ENCODE measurements at regions not wholly inside any gene's neighbourhood (a gene's known extent, or its start where the extent isn't known, plus 50 kb on each side); places are given as distances from the start of the nearest gene placed in this dataset.

DNA sequence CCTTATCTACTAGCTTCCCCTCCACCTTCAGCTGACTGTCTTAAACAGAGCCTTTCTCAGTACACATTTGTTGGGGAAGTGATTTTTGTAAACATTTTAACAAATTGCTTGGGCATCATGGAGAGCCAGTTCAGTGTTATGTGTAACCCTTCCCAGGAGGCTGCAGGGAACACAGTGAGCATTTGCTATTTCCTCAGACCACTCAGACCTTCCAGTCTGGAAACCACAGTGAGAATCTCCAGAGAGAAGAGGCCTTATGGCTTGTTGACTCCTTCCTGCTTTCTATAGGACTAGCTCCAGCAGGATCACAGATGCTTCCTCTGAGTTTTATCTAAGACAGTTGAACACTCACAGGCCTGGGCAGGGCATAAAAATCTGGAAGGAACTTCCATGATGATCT lies 409.8 kb upstream of the NPVF start:
- no peaks in the 10 kb centered on the region for H3K27me3 ChIP-seq
- TF ChIP-seq EP300 (IDR thresholded peaks at IDR 0.05) (no peak), POLR2A (IDR thresholded peaks at IDR 0.05) (no peak)
- TF ChIP-seq, protein P1, sequence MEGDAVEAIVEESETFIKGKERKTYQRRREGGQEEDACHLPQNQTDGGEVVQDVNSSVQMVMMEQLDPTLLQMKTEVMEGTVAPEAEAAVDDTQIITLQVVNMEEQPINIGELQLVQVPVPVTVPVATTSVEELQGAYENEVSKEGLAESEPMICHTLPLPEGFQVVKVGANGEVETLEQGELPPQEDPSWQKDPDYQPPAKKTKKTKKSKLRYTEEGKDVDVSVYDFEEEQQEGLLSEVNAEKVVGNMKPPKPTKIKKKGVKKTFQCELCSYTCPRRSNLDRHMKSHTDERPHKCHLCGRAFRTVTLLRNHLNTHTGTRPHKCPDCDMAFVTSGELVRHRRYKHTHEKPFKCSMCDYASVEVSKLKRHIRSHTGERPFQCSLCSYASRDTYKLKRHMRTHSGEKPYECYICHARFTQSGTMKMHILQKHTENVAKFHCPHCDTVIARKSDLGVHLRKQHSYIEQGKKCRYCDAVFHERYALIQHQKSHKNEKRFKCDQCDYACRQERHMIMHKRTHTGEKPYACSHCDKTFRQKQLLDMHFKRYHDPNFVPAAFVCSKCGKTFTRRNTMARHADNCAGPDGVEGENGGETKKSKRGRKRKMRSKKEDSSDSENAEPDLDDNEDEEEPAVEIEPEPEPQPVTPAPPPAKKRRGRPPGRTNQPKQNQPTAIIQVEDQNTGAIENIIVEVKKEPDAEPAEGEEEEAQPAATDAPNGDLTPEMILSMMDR (IDR thresholded peaks at IDR 0.05), result no peak
- peak in 1 of 2 donors; percentile 33 for DNase-seq (ENCODE audit: low spot score in 2 of 2)

DNA sequence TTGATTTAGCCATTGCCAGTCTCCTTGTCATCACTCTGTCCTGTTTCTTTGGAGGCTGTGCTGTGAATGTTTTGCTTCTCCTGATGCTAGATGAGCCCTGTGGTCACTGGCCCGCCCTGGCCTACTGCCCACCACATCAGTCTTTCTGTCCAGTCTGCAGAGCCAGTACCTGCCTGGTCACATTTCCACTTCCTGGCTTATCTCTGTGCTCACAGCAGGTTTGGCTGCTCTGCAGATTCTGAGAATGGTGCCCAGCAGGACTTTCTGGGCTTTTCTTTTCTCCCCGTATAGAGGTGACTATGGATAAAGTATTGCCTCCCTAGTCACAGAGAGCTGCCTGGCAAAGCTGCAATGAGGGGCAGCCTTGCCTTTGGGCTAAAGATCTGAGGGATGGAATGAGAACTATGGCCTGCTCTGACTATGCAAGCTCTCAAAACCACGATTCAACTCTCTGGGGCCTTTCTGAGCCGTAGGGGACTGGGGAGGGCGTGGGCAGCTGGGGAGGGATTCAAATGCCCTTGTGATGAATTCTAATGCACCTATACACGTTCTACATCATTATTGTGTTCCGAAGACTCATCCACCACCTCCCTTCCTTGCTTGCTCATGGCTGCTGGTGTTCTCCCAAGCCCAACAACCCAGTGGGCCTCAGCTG lies 410.4 kb upstream of the NPVF start:
- peak overlapping the region in 2 of 4 donors; percentile 49 to 72 for H3K27ac ChIP-seq
- no peak for DNase-seq (ENCODE audit: low spot score in 2 of 2)
- WGBS, 2 donors, result 81% methylated on average over 7 of the region's 7 CpGs

More for the DNA sequence above, 409.8 kb upstream of the NPVF start:
- H3K4me3 ChIP-seq, result no peak overlapping the region
- peaks cover 0 to 22% (median 2%) of the 10 kb centered on the region in 4 donors for H3K4me1 ChIP-seq
- H3K27ac ChIP-seq, result peak overlapping the region in 2 of 4 donors; percentile 49 to 72
- H3K9me3 ChIP-seq, result no peaks in the 10 kb centered on the region
- H3K36me3 ChIP-seq, result no peaks in the 10 kb centered on the region

DNA sequence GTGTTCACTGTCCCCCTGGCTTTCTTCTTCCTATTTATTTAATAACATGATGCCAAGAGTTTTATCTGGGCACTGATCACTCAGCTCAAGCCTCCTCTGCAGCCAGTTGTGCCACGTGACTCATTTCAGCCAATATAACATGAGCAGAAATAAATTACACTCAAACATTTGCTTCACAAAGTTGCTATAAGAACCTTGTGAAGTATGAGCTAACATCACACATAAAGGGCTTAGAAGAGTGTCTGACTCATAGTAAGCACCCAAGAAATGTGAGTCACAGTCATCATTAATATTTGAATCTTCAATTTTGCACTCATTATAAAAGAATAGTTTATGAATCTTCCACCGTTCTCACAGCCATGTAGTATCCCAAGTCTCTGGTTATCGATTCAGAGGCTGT lies 414.6 kb upstream of the NPVF start:
- H3K4me3 ChIP-seq, result no peak overlapping the region
- H3K9me3 ChIP-seq, result no peaks in the 10 kb centered on the region
- WGBS, 2 donors, result 82 to 90% methylated on average over 3 of the region's 3 CpGs
- H3K27me3 ChIP-seq, result no peaks in the 10 kb centered on the region
- H3K4me1 ChIP-seq, result peaks cover 0 to 12% (median 2%) of the 10 kb centered on the region in 4 donors
- no peaks in the 10 kb centered on the region for H3K36me3 ChIP-seq
- DNase-seq (ENCODE audit: low spot score in 2 of 2), result no peak
- TF ChIP-seq EP300 (IDR thresholded peaks at IDR 0.05) (no peak), POLR2A (IDR thresholded peaks at IDR 0.05) (no peak)
- TF ChIP-seq, protein P1 (IDR thresholded peaks at IDR 0.05), result no peak
- H3K27ac ChIP-seq, result no peak overlapping the region

More for the DNA sequence above, 410.4 kb upstream of the NPVF start:
- H3K27me3 ChIP-seq, result no peaks in the 10 kb centered on the region
- H3K4me3 ChIP-seq, result no peak overlapping the region
- H3K9me3 ChIP-seq, result no peaks in the 10 kb centered on the region
- no peaks in the 10 kb centered on the region for H3K36me3 ChIP-seq
- no peak for TF ChIP-seq POLR2A (IDR thresholded peaks at IDR 0.05)
- TF ChIP-seq EP300 (IDR thresholded peaks at IDR 0.05), result no peak
- TF ChIP-seq, protein P1 (IDR thresholded peaks at IDR 0.05), result no peak
- peaks cover 0 to 22% (median 2%) of the 10 kb centered on the region in 4 donors for H3K4me1 ChIP-seq

DNA sequence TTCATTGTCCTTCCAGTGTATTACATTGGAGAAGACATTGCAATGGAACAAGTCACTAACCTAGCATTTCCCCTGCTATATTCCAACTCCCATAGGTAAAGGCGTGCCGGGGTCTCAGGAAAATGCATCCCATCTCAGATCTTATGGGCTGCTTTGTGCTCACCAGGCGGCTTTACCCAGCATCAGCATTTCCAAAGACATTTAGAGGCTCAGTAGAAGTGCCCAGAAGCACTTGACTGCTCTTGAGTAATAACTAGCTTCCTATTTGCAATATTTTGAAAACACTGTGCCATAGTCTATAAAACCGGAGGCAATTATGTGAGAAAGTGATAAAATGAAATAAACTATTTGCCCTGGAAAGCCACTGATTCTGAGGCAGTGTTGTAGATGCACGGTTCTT lies 415.0 kb upstream of the NPVF start:
- no peak overlapping the region for H3K27ac ChIP-seq
- WGBS, 2 donors, result 92 to 94% methylated on average over 5 of the region's 5 CpGs
- no peak overlapping the region for H3K4me3 ChIP-seq
- DNase-seq (ENCODE audit: low spot score in 2 of 2), result no peak
- H3K9me3 ChIP-seq, result no peaks in the 10 kb centered on the region
- TF ChIP-seq POLR2A (IDR thresholded peaks at IDR 0.05), result no peak
- no peak for TF ChIP-seq EP300 (IDR thresholded peaks at IDR 0.05)
- H3K27me3 ChIP-seq, result no peaks in the 10 kb centered on the region
- H3K4me1 ChIP-seq, result peaks cover 0 to 8% (median 2%) of the 10 kb centered on the region in 4 donors
- no peaks in the 10 kb centered on the region for H3K36me3 ChIP-seq

DNA sequence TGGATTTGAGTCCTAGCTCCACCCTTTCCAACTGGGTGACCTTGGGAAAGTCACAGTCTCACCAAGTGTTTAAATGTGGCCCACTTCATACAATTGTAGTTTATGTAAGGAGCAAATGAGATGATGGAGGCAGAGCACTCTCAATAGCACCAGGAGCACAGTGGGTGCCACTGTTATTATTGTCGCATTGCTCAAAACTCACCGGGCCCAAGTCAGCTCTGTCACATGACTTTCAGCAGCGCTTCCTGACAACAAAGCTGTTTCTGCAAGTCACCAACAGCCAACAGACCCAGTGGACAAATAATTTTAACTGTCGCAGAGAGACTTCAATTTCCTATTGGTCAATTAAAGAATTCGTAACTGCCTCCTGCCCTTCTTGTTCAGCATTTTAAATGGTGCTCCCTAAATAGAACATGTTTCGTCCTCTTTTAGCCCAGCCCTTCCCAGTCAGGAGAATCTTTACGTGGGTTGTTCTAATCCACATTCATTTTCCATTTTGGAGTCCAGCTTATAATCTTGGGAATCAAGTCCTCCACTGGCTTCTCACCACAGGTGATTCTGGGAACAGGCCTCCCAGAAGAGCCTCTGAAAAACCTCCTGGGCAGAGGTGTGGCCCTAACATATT lies 415.6 kb upstream of the NPVF start:
- peaks cover 0 to 2% (median under 1%) of the 10 kb centered on the region in 4 donors for H3K4me1 ChIP-seq
- no peaks in the 10 kb centered on the region for H3K9me3 ChIP-seq
- H3K4me3 ChIP-seq, result no peak overlapping the region
- DNase-seq (ENCODE audit: low spot score in 2 of 2), result no peak
- WGBS, 2 donors, result 76 to 83% methylated on average over 7 of the region's 7 CpGs
- H3K27ac ChIP-seq, result no peak overlapping the region
- H3K27me3 ChIP-seq, result no peaks in the 10 kb centered on the region
- H3K36me3 ChIP-seq, result no peaks in the 10 kb centered on the region
- TF ChIP-seq, protein P1 (IDR thresholded peaks at IDR 0.05), result no peak
- no peak for TF ChIP-seq POLR2A (IDR thresholded peaks at IDR 0.05)
- no peak for TF ChIP-seq EP300 (IDR thresholded peaks at IDR 0.05)
